Natural killer cell (primary cell): ENCODE measurements at regions not wholly inside any gene's neighbourhood (a gene's known extent, or its start where the extent isn't known, plus 50 kb on each side); places are given as distances from the start of the nearest gene placed in this dataset.

Source experiments
- ATAC-seq, 3 donors: fragments of 150-1000 bp in 2 of 3; fragments of 200-7000 bp in 1 of 3; cut with Tn5 transposase; 1 replicate in 1 of 3; 2 replicates in 2 of 3; pipeline ENCODE4 v1.10.0; 2021; ENCODE audit warnings: mild to moderate bottlenecking in 2 of 3, moderate library complexity in 2 of 3
- DNase-seq, 2 donors: peaks; one replicate each; pipeline versions ENCODE4 v3.0.0 to v3.0.0-alpha.2; 2013 to 2021; ENCODE audit warnings: mixed read lengths in 1 of 2
- H3K27ac ChIP-seq: one replicate; pipeline ENCODE4 v1.5.1; 2013; ENCODE audit warnings: mild to moderate bottlenecking, low read length
- H3K27me3 ChIP-seq: one replicate; pipeline ENCODE4 v1.6.1; 2013; ENCODE audit warnings: low read length; ENCODE audit not compliant: control insufficient read depth, insufficient read depth
- H3K36me3 ChIP-seq: one replicate; pipeline ENCODE4 v1.6.1; 2013; ENCODE audit warnings: low read length; ENCODE audit not compliant: control insufficient read depth, insufficient read depth
- H3K4me1 ChIP-seq: one replicate; pipeline ENCODE4 v1.6.1; 2013; ENCODE audit warnings: low read length; ENCODE audit not compliant: control insufficient read depth, insufficient read depth
- H3K4me3 ChIP-seq: one replicate; pipeline ENCODE4 v1.5.1; 2013; ENCODE audit warnings: low read length
- H3K9me3 ChIP-seq: one replicate; pipeline ENCODE4 v1.6.1; 2013; ENCODE audit warnings: low read length; ENCODE audit not compliant: control insufficient read depth, insufficient read depth
- H3K27ac Mint-ChIP-seq, 2 donors: one replicate each; pipeline ENCODE4 v1.8.0; 2022; ENCODE audit warnings: mild to moderate bottlenecking in 2 of 2, mixed read lengths in 2 of 2, moderate library complexity in 1 of 2
- H3K27me3 Mint-ChIP-seq, 2 donors: one replicate each; pipeline ENCODE4 v1.8.0; 2022; ENCODE audit warnings: low read depth in 2 of 2, mixed read lengths in 2 of 2
- H3K36me3 Mint-ChIP-seq: one replicate; pipeline ENCODE4 v1.8.0; 2022; ENCODE audit warnings: mixed read lengths
- H3K4me1 Mint-ChIP-seq, 2 donors: one replicate each; pipeline ENCODE4 v1.8.0; 2022; ENCODE audit warnings: mixed read lengths in 2 of 2
- H3K4me3 Mint-ChIP-seq: one replicate; pipeline ENCODE4 v1.8.0; 2022; ENCODE audit warnings: mild to moderate bottlenecking, moderate library complexity, mixed read lengths
- H3K9me3 Mint-ChIP-seq, 2 donors: one replicate each; pipeline ENCODE4 v1.8.0; 2022; ENCODE audit warnings: mixed read lengths in 2 of 2
- WGBS: methylation state at CpG from one replicate; pipeline ENCODE4 v1.1.7; 2013; ENCODE audit warnings: missing lambda C conversion rate; ENCODE audit not compliant: insufficient coverage; 5-methylcytosine and 5-hydroxymethylcytosine counted together
- intact Hi-C: fragments of 100-400 bp; cut with micrococcal nuclease; formaldehyde crosslinking; loops from one replicate; pipeline ENCODE4 v1.14.2; 2022
- TF ChIP-seq, protein P1 (sequence below): fragments of 200-600 bp; IDR thresholded peaks from one replicate; pipeline ENCODE4 v1.8.0; 2022; ENCODE audit warnings: antibody characterized with exemption

DNA sequence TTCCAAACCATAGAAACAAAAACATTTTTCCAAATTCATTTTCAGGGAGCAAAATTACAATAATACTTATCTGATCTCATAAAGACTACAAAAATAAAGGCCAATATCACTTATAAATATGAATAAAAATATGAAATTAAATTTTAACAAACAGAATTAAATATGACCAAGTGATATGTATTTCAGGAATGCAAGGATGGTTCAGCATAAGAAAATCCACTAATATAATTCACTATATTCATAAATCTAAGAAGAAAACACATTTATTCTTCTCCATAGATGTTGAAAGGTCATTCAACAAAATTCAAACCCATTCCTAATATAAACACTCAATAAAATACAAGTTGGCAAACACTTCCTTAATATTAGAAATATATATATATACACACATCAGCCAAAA lies 115.2 kb upstream of the TMEM168 start:
- H3K36me3 ChIP-seq, result no peaks in the 10 kb centered on the region
- TF ChIP-seq, protein P1, sequence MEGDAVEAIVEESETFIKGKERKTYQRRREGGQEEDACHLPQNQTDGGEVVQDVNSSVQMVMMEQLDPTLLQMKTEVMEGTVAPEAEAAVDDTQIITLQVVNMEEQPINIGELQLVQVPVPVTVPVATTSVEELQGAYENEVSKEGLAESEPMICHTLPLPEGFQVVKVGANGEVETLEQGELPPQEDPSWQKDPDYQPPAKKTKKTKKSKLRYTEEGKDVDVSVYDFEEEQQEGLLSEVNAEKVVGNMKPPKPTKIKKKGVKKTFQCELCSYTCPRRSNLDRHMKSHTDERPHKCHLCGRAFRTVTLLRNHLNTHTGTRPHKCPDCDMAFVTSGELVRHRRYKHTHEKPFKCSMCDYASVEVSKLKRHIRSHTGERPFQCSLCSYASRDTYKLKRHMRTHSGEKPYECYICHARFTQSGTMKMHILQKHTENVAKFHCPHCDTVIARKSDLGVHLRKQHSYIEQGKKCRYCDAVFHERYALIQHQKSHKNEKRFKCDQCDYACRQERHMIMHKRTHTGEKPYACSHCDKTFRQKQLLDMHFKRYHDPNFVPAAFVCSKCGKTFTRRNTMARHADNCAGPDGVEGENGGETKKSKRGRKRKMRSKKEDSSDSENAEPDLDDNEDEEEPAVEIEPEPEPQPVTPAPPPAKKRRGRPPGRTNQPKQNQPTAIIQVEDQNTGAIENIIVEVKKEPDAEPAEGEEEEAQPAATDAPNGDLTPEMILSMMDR, result no peak
- no peak overlapping the region for H3K4me3 ChIP-seq
- H3K27ac ChIP-seq, result no peak overlapping the region
- Mint-ChIP-seq H3K4me3 (no peak overlapping the region), H3K27me3 (no peaks in the 10 kb centered on the region), H3K36me3 (peaks cover 14% of the 10 kb centered on the region), H3K27ac (no peak overlapping the region), H3K9me3 (peaks cover 4 to 8% of the 10 kb centered on the region in 2 donors), H3K4me1 (peaks cover 0 to 6% of the 10 kb centered on the region in 2 donors)
- no peaks in the 10 kb centered on the region for H3K4me1 ChIP-seq
- no peaks in the 10 kb centered on the region for H3K9me3 ChIP-seq
- H3K27me3 ChIP-seq, result no peaks in the 10 kb centered on the region
- ATAC-seq (no peak), DNase-seq (no peak)
- intact Hi-C loops, result no loop called here

DNA sequence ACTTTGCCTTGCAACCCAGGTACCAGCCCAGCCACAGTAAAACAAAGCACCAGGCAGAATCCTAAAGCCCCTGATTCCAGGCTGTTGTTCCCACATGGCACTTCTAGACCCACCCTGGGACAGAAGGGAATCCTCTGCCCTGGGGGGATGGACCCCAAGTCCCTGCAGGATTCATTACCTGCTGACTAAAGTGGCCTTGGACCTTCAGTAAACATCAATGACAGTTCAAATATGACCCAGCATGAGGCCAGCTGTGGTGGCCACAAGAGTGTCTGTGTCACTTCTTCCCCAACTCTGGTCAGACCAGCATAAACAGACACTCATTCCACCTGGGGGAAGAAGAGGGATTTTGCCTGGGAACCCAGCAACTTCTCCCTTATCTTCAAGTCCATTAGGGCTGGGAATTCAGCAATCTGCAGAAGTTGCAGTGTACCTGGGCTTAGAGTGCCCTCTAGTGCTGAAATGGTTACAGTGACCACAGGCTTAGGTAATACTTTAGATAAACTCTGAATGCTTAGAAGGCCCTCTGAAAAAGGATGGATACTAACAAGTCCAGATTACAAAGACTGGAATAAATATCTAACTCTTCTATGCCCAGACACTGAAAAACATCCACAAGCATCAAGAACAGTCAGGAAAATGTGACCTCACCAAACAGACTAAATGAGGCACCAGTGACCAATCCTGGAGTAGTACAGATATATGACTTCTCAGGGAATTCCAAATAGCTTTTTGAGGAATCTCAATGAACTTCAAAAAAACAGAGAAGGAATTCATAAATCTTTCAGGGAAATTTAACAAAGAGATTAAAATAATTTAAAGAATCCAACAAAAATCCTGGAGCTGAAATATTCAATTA lies 108.5 kb upstream of the TMEM168 start:
- H3K4me1 ChIP-seq, result no peaks in the 10 kb centered on the region
- H3K9me3 ChIP-seq, result no peaks in the 10 kb centered on the region
- no peaks in the 10 kb centered on the region for H3K27me3 Mint-ChIP-seq
- no peak overlapping the region for H3K4me3 ChIP-seq
- H3K4me1 Mint-ChIP-seq, result peaks cover 11 to 19% of the 10 kb centered on the region in 2 donors
- H3K27ac ChIP-seq, result no peak overlapping the region
- no peaks in the 10 kb centered on the region for H3K27me3 ChIP-seq
- TF ChIP-seq, protein P1, result peak; percentile 75
- H3K36me3 ChIP-seq, result no peaks in the 10 kb centered on the region
- H3K9me3 Mint-ChIP-seq, result no peaks in the 10 kb centered on the region
- ATAC-seq (peak; percentile 72 to 83 (median 79)), DNase-seq (peak in 1 of 2 donors; percentile 66)
- intact Hi-C loops, result loop anchor here (1.0 kb wide), 1 partner anchor 348 kb away; no protein-coding TSS in a partner anchor
- H3K27ac Mint-ChIP-seq, result peak overlapping the region in 1 of 2 donors; percentile 4
- no peak overlapping the region for H3K4me3 Mint-ChIP-seq
- H3K36me3 Mint-ChIP-seq, result peaks cover 6% of the 10 kb centered on the region

DNA sequence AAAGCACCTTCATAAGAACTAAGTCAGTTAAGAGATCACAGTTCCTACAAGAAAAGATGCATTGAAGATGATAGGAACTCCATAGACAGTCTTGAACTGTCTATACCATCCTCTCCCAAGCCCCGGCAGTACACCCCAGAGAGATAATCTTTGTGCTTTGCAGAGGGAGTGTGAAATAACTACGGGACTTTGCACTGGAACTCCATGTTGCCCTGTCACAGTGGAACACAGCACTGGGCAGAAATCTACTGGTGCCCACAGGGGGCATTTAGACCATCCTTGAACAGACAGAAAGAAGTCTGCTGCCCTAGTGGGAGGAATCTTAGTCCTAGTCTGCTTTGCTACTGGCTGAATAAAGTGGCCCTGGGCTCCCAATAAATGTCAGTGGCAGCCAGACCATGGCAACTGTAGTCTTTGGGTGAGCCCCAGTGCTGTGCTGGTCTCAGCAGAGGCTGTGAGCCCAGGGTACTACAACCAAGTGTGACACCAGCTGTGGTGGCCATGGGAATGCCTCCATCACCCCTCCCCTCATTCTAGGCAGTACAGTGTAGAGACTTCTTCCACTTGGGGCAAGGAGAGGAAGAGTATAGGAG lies 107.7 kb upstream of the TMEM168 start:
- ATAC-seq, result no peak
- H3K4me3 Mint-ChIP-seq, result no peak overlapping the region
- Histone ChIP-seq H3K4me1 (no peaks in the 10 kb centered on the region), H3K9me3 (no peaks in the 10 kb centered on the region), H3K4me3 (no peak overlapping the region), H3K27ac (no peak overlapping the region), H3K36me3 (no peaks in the 10 kb centered on the region), H3K27me3 (no peaks in the 10 kb centered on the region)
- no peaks in the 10 kb centered on the region for H3K27me3 Mint-ChIP-seq
- H3K4me1 Mint-ChIP-seq, result peaks cover 11 to 19% of the 10 kb centered on the region in 2 donors
- no peak for DNase-seq
- 94% methylated on average over 2 of the region's 2 CpGs for WGBS
- no peaks in the 10 kb centered on the region for H3K9me3 Mint-ChIP-seq
- peaks cover 6% of the 10 kb centered on the region for H3K36me3 Mint-ChIP-seq
- TF ChIP-seq, protein P1, result no peak
- intact Hi-C loops, result loop anchor here (1.0 kb wide), 1 partner anchor 348 kb away; no protein-coding TSS in a partner anchor
- H3K27ac Mint-ChIP-seq, result no peak overlapping the region
